ENCODE measurements at regions not wholly inside any gene's neighbourhood (a gene's known extent, or its start where the extent isn't known, plus 50 kb on each side); places are given as distances from the start of the nearest gene placed in this dataset.

GRCh38 chr3:88985491-88985890 is 121.9 kb upstream of the EPHA3 start:
- no peak for TF ChIP-seq CTCF (IDR thresholded peaks at IDR 0.05)
- no peak for TF ChIP-seq POLR2AphosphoS5 (IDR thresholded peaks at IDR 0.05)

Data from prostate gland (tissue), 2 donors.